ENCODE measurements at regions not wholly inside any gene's neighbourhood (a gene's known extent, or its start where the extent isn't known, plus 50 kb on each side); places are given as distances from the start of the nearest gene placed in this dataset.

DNA sequence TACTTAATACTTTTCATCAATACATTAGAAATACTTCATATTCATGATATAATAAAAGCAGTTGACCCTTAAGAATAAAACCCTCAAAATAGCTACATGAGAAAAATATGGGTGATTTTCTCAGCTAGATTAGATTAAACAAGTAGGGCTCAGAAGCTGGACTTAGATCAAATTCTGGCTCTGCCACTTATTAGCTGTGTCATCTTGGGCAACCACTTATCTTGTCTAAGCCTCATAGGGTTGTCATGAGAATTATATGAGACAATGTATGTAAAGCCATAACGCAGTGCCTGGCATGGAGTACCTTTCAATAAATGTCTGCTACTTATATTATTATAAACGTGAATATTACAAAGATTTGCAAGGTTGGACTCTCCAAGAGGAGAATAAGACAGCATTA, 84.3 kb upstream of the PGRMC2 start:
- TF ChIP-seq, protein P1, sequence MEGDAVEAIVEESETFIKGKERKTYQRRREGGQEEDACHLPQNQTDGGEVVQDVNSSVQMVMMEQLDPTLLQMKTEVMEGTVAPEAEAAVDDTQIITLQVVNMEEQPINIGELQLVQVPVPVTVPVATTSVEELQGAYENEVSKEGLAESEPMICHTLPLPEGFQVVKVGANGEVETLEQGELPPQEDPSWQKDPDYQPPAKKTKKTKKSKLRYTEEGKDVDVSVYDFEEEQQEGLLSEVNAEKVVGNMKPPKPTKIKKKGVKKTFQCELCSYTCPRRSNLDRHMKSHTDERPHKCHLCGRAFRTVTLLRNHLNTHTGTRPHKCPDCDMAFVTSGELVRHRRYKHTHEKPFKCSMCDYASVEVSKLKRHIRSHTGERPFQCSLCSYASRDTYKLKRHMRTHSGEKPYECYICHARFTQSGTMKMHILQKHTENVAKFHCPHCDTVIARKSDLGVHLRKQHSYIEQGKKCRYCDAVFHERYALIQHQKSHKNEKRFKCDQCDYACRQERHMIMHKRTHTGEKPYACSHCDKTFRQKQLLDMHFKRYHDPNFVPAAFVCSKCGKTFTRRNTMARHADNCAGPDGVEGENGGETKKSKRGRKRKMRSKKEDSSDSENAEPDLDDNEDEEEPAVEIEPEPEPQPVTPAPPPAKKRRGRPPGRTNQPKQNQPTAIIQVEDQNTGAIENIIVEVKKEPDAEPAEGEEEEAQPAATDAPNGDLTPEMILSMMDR (conservative IDR thresholded peaks at IDR 0.05; ENCODE audit: low read length) = no peak
- no peak for TF ChIP-seq EZH2phosphoT487 (IDR thresholded peaks at IDR 0.05; ENCODE audit: borderline replicate concordance, low read depth, low read length)
